ENCODE measurements at regions not wholly inside any gene's neighbourhood (a gene's known extent, or its start where the extent isn't known, plus 50 kb on each side); places are given as distances from the start of the nearest gene placed in this dataset.

DNA sequence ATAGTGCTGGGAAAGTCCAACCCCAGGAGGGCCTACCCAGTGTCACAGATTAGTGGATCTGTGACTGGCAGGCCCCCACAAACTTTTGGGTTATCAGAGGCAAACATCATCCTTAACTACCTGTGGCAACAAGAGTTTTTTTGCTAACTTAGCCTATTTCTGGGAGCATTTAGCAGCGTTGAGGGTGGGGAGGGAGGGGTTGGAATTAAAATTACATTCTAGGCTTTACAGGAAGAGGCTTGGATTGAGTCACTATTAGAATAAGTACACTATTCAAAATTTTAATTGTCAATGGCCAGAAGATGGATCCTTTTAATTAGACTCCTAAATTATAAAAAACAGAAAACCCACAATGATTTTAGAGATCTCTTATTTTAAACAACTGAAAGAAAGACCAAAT is 267.9 kb upstream of the NPSR1 start:
- TF ChIP-seq EP300 (IDR thresholded peaks at IDR 0.05) = no peak
- TF ChIP-seq, protein P1, sequence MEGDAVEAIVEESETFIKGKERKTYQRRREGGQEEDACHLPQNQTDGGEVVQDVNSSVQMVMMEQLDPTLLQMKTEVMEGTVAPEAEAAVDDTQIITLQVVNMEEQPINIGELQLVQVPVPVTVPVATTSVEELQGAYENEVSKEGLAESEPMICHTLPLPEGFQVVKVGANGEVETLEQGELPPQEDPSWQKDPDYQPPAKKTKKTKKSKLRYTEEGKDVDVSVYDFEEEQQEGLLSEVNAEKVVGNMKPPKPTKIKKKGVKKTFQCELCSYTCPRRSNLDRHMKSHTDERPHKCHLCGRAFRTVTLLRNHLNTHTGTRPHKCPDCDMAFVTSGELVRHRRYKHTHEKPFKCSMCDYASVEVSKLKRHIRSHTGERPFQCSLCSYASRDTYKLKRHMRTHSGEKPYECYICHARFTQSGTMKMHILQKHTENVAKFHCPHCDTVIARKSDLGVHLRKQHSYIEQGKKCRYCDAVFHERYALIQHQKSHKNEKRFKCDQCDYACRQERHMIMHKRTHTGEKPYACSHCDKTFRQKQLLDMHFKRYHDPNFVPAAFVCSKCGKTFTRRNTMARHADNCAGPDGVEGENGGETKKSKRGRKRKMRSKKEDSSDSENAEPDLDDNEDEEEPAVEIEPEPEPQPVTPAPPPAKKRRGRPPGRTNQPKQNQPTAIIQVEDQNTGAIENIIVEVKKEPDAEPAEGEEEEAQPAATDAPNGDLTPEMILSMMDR (IDR thresholded peaks at IDR 0.05) = no peak
- no peak for TF ChIP-seq POLR2A (IDR thresholded peaks at IDR 0.05; ENCODE audit: low read depth)
- TF ChIP-seq POLR2AphosphoS5 (IDR thresholded peaks at IDR 0.05) = no peak

Data from esophagus muscularis mucosa (tissue), 4 donors.